B cell (primary cell): ENCODE measurements at regions not wholly inside any gene's neighbourhood (a gene's known extent, or its start where the extent isn't known, plus 50 kb on each side); places are given as distances from the start of the nearest gene placed in this dataset.

Experiments used
- ATAC-seq: fragments of 200-7000 bp; cut with Tn5 transposase; one replicate; pipeline ENCODE4 v1.10.0; 2021; ENCODE audit warnings: low read depth, mild to moderate bottlenecking, moderate number of reproducible peaks, moderate library complexity
- CTCF ChIA-PET: fragments of 350-600 bp; sonication (Branson Sonifier 250); formaldehyde crosslinking; loops from one replicate; lab custom pipeline; 2021; ENCODE audit warnings: antibody characterized with exemption, inconsistent platforms; lab: Charles Lee
- POLR2A ChIA-PET: fragments of 350-600 bp; sonication (Branson Sonifier 250); formaldehyde crosslinking; loops from one replicate; lab custom pipeline; 2021; ENCODE audit warnings: antibody characterized with exemption; lab: Charles Lee
- DNase-seq: peaks from one replicate; pipeline ENCODE4 v3.0.0; 2013
- H2AFZ ChIP-seq: 2 replicates; pipeline ENCODE4 v1.6.1; 2012; ENCODE audit warnings: mild to moderate bottlenecking, low read depth, low read length; ENCODE audit not compliant: insufficient read depth, poor library complexity, severe bottlenecking
- H3K27ac ChIP-seq, 2 donors: 1 replicate in 1 of 2; 2 replicates in 1 of 2; pipeline ENCODE4 v1.5.1; 2012 to 2013; ENCODE audit warnings: low read length in 2 of 2, mild to moderate bottlenecking in 2 of 2, moderate library complexity in 1 of 2
- H3K27me3 ChIP-seq, 4 experiments: fragments of 200-600 bp in 1 of 4; sonication (generic) in 1 of 4; replicated peaks in 1 of 4; 1 replicate in 2 of 4; 2 replicates in 2 of 4; pipeline versions ENCODE4 v1.6.1 to v1.7.0; 2013 to 2016; ENCODE audit warnings: low read length in 3 of 4, mild to moderate bottlenecking in 2 of 4, mixed read lengths in 1 of 4, moderate library complexity in 1 of 4; ENCODE audit not compliant: insufficient read depth in 4 of 4, control insufficient read depth in 3 of 4; ENCODE audit errors: control extremely low read depth in 1 of 4
- H3K36me3 ChIP-seq, 2 experiments: replicated peaks in 1 of 2; 1 replicate in 1 of 2; 2 replicates in 1 of 2; pipeline versions ENCODE4 v1.6.1 to v1.7.1; 2013; ENCODE audit warnings: low read length in 1 of 2; ENCODE audit not compliant: insufficient read depth in 2 of 2, control insufficient read depth in 1 of 2; ENCODE audit errors: control extremely low read depth in 1 of 2, extremely low read depth in 1 of 2
- H3K4me1 ChIP-seq, 2 donors: fragments of 200-600 bp in 1 of 2; sonication (generic) in 1 of 2; 1 replicate in 1 of 2; 2 replicates in 1 of 2; pipeline versions ENCODE4 v1.5.1 to v1.6.1; 2013 to 2017; ENCODE audit warnings: low read length in 2 of 2; ENCODE audit not compliant: control insufficient read depth in 2 of 2, insufficient read depth in 2 of 2
- H3K4me2 ChIP-seq: replicated peaks from 2 replicates; pipeline ENCODE3; 2012; ENCODE audit warnings: mild to moderate bottlenecking, low read depth, low read length; ENCODE audit not compliant: poor library complexity, severe bottlenecking
- H3K4me3 ChIP-seq, 5 experiments: fragments of 200-600 bp in 1 of 5; sonication (generic) in 1 of 5; 1 replicate in 3 of 5; 2 replicates in 2 of 5; pipeline versions ENCODE4 v1.5.1 to v1.7.0; 2011 to 2016; ENCODE audit warnings: low read length in 4 of 5, mild to moderate bottlenecking in 4 of 5, low read depth in 2 of 5, control low read depth in 1 of 5, moderate library complexity in 1 of 5; ENCODE audit not compliant: insufficient read depth in 1 of 5; ENCODE audit errors: control extremely low read depth in 1 of 5, extremely low read depth in 1 of 5
- H3K79me2 ChIP-seq: fragments of 200-600 bp; sonication (generic); one replicate; pipeline ENCODE4 v1.6.0; 2016; ENCODE audit warnings: low read length; ENCODE audit not compliant: control insufficient read depth, insufficient read depth
- H3K9ac ChIP-seq: fragments of 200-600 bp; sonication (generic); 2 replicates; pipeline ENCODE4 v1.6.1; 2017; ENCODE audit warnings: mild to moderate bottlenecking, low read length, moderate library complexity
- H3K9me3 ChIP-seq, 3 donors: one replicate each; pipeline versions ENCODE4 v1.6.1 to v1.7.1; 2013; ENCODE audit warnings: low read length in 2 of 3; ENCODE audit not compliant: control insufficient read depth in 2 of 3, insufficient read depth in 1 of 3; ENCODE audit errors: control extremely low read depth in 1 of 3
- H4K20me1 ChIP-seq: 2 replicates; pipeline ENCODE4 v1.6.0; 2012; ENCODE audit warnings: mild to moderate bottlenecking, low read length; ENCODE audit not compliant: insufficient read depth, control insufficient read depth, poor library complexity, severe bottlenecking
- H3K27ac Mint-ChIP-seq: one replicate; pipeline ENCODE4 v1.8.0; 2021; ENCODE audit warnings: mixed read lengths
- H3K27me3 Mint-ChIP-seq: one replicate; pipeline ENCODE4 v1.8.0; 2021; ENCODE audit warnings: mixed read lengths
- H3K4me1 Mint-ChIP-seq: one replicate; pipeline ENCODE4 v1.8.0; 2021; ENCODE audit warnings: mixed read lengths
- H3K4me3 Mint-ChIP-seq: one replicate; pipeline ENCODE4 v1.8.0; 2021; ENCODE audit warnings: mixed read lengths
- H3K9me3 Mint-ChIP-seq: one replicate; pipeline ENCODE4 v1.8.0; 2022; ENCODE audit warnings: mixed read lengths; ENCODE audit not compliant: insufficient read depth
- CTCF ChIP-seq: fragments of 200-600 bp; IDR thresholded peaks from one replicate; pipeline ENCODE4 v1.8.0; 2022; ENCODE audit warnings: antibody characterized with exemption, mild to moderate bottlenecking
- EZH2 ChIP-seq: IDR thresholded peaks from 2 replicates; pipeline ENCODE4 v1.6.1; 2012; ENCODE audit warnings: borderline replicate concordance, low read depth, mild to moderate bottlenecking, moderate library complexity, low read length; ENCODE audit not compliant: insufficient read depth, poor library complexity, severe bottlenecking
- WGBS: methylation state at CpG from one replicate; pipeline ENCODE4 v1.1.5; 2013; ENCODE audit warnings: missing lambda C conversion rate; ENCODE audit not compliant: insufficient coverage; 5-methylcytosine and 5-hydroxymethylcytosine counted together
- intact Hi-C: fragments of 100-400 bp; cut with micrococcal nuclease; formaldehyde crosslinking; loops from one replicate; pipeline ENCODE4 v1.10.0; 2022

GRCh38 chr11:113562981-113563461 is 87.8 kb upstream of the DRD2 start:
- Histone ChIP-seq H3K4me2 (no peak overlapping the region), H3K27ac (no peak overlapping the region), H3K27me3 (no peaks in the 10 kb centered on the region), H4K20me1 (no peaks in the 10 kb centered on the region), H3K79me2 (no peaks in the 10 kb centered on the region), H3K36me3 (no peaks in the 10 kb centered on the region), H3K9ac (no peak overlapping the region), H3K9me3 (no peaks in the 10 kb centered on the region), H3K4me3 (no peak overlapping the region), H3K4me1 (no peaks in the 10 kb centered on the region), H2AFZ (no peak overlapping the region)
- TF ChIP-seq EZH2 (no peak), CTCF (no peak)
- ChIA-PET CTCF (no interaction called here), POLR2A (no interaction called here)
- no peak for DNase-seq
- Mint-ChIP-seq H3K27me3 (peaks cover 12% of the 10 kb centered on the region), H3K4me1 (no peaks in the 10 kb centered on the region), H3K4me3 (no peak overlapping the region), H3K27ac (no peak overlapping the region), H3K9me3 (no peaks in the 10 kb centered on the region)
- intact Hi-C loops: no loop called here
- 51% methylated on average over 3 of the region's 9 CpGs for WGBS
- ATAC-seq: no peak

- no peak overlapping the region for H3K4me3 Mint-ChIP-seq
- H3K27me3 Mint-ChIP-seq: peaks cover 12% of the 10 kb centered on the region
- no peaks in the 10 kb centered on the region for H4K20me1 ChIP-seq
- no peaks in the 10 kb centered on the region for H3K9me3 ChIP-seq
- no peaks in the 10 kb centered on the region for H3K4me1 Mint-ChIP-seq
- TF ChIP-seq EZH2 (no peak), CTCF (no peak)
- no peak overlapping the region for H3K27ac ChIP-seq
- H3K4me1 ChIP-seq: no peaks in the 10 kb centered on the region
- ChIA-PET POLR2A (no interaction called here), CTCF (no interaction called here)
- no peak overlapping the region for H2AFZ ChIP-seq
- intact Hi-C loops: no loop called here
- no peak overlapping the region for H3K4me3 ChIP-seq
- no peaks in the 10 kb centered on the region for H3K9me3 Mint-ChIP-seq
- no peak for DNase-seq
- no peak overlapping the region for H3K4me2 ChIP-seq
- no peaks in the 10 kb centered on the region for H3K27me3 ChIP-seq
- H3K27ac Mint-ChIP-seq: no peak overlapping the region
- H3K36me3 ChIP-seq: no peaks in the 10 kb centered on the region
- H3K9ac ChIP-seq: no peak overlapping the region
- no peak for ATAC-seq
- no peaks in the 10 kb centered on the region for H3K79me2 ChIP-seq
These were observed 87.4 kb upstream of the DRD2 start for GRCh38 chr11:113562576-113562975.
